Upper lobe of right lung (tissue), 1 donor: ENCODE measurements at regions not wholly inside any gene's neighbourhood (a gene's known extent, or its start where the extent isn't known, plus 50 kb on each side); places are given as distances from the start of the nearest gene placed in this dataset.
"Not testable (repeated sequence)": the region's sequence is repeated elsewhere in the genome, so short reads cannot be mapped to it uniquely, and the experiment has no call there.

Experiments used
- ATAC-seq: fragments of 200-7000 bp; cut with Tn5 transposase; one replicate; pipeline ENCODE4 v1.9.1; 2020; ENCODE audit warnings: mild to moderate bottlenecking, moderate library complexity
- DNase-seq: peaks from one replicate; pipeline ENCODE4 v3.0.0-alpha.2; 2020
- H3K27ac ChIP-seq: fragments of 200-600 bp; one replicate; pipeline ENCODE4 v1.8.0; 2022
- H3K27me3 ChIP-seq: fragments of 200-600 bp; one replicate; pipeline ENCODE4 v1.8.0; 2022; ENCODE audit warnings: mild to moderate bottlenecking
- H3K36me3 ChIP-seq: fragments of 200-600 bp; one replicate; pipeline ENCODE4 v1.8.0; 2022
- H3K4me1 ChIP-seq: fragments of 200-600 bp; one replicate; pipeline ENCODE4 v1.8.0; 2022
- H3K4me3 ChIP-seq: fragments of 200-600 bp; one replicate; pipeline ENCODE4 v1.8.0; 2022; ENCODE audit warnings: mild to moderate bottlenecking
- H3K9me3 ChIP-seq: fragments of 200-600 bp; one replicate; pipeline ENCODE4 v1.8.0; 2022
- intact Hi-C: fragments of 100-400 bp; cut with DNase I; formaldehyde crosslinking; loops from one replicate; pipeline ENCODE4 v1.11.0; 2022
- TF ChIP-seq, protein P1 (sequence below): fragments of 200-600 bp; IDR thresholded peaks from one replicate; pipeline ENCODE4 v1.8.0; 2022; ENCODE audit warnings: antibody characterized with exemption
- donor health status: DM: no; HTN: yes; CAD: no; lungs with severe emphysema.

DNA sequence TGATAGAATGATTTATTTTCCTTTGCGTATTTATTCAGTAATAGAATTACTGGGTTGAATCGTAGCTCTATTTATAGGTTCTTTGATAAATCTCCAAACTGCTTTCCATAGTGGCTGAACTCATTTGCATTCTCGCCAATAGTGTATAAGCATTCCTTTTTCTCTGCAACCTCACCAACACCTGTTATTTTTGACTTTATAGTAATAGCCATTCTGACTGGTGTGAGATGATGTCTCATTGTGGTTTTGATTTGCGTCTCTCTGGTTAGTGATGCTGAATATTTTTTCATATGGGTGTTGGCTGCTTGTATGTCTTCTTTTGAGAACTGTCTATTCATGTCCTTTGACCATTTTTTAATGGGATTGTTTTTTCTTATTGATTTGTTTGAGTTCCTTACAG, 160.7 kb downstream of the MID1IP1 start:
- DNase-seq (no peak), ATAC-seq (no peak)

DNA sequence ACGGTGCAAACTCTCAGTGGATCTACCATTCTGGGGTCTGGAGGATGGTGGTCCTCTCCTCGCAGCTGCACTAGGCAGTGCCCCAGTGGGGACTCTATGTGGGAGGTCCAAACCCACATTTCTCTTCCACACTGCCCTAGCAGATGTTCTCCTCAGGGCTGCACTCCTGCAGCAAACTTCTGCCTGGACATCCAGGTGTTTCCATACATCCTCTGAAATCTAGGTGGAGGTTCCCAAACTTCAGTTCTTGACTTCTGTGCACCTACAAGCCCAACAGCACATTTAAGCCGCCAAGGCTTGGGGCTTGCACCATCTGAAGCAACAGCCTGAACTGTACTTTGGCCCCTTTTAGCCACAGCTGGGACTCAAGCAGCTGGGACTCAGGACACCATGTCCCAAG, 162.0 kb downstream of the MID1IP1 start:
- H3K27ac ChIP-seq, ATAC-seq, H3K4me3 ChIP-seq, H3K4me1 ChIP-seq, H3K27me3 ChIP-seq, intact Hi-C loops, DNase-seq, H3K36me3 ChIP-seq, H3K9me3 ChIP-seq: not testable (repeated sequence)

More for the DNA sequence above, 160.7 kb downstream of the MID1IP1 start:
- Histone ChIP-seq H3K27ac (no peak overlapping the region), H3K27me3 (no peaks in the 10 kb centered on the region), H3K36me3 (no peaks in the 10 kb centered on the region), H3K4me1 (no peaks in the 10 kb centered on the region), H3K9me3 (no peaks in the 10 kb centered on the region), H3K4me3 (no peak overlapping the region)
- TF ChIP-seq, protein P1, sequence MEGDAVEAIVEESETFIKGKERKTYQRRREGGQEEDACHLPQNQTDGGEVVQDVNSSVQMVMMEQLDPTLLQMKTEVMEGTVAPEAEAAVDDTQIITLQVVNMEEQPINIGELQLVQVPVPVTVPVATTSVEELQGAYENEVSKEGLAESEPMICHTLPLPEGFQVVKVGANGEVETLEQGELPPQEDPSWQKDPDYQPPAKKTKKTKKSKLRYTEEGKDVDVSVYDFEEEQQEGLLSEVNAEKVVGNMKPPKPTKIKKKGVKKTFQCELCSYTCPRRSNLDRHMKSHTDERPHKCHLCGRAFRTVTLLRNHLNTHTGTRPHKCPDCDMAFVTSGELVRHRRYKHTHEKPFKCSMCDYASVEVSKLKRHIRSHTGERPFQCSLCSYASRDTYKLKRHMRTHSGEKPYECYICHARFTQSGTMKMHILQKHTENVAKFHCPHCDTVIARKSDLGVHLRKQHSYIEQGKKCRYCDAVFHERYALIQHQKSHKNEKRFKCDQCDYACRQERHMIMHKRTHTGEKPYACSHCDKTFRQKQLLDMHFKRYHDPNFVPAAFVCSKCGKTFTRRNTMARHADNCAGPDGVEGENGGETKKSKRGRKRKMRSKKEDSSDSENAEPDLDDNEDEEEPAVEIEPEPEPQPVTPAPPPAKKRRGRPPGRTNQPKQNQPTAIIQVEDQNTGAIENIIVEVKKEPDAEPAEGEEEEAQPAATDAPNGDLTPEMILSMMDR = no peak
- intact Hi-C loops = no loop called here

DNA sequence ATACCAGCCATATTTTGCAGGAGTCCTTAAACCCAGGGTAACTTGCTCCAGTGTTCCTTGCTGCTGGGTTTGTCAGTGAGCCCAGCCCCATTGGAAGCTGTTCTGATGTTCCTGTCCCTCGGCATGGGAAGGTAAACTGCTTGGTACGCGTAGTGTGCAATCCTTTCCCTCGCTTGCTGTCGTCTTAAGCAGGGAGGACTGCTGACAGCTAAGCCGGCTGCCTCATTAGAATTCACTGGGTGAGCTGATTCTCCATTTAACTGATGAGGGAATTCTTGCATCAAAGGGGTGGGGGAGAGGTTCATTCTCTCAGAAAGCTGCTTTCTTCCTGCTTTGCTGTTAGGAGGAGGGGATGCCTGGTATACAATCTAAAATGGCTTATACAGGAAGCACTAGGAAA, 164.6 kb downstream of the MID1IP1 start:
- H3K27ac ChIP-seq = no peak overlapping the region
- intact Hi-C loops = no loop called here
- no peaks in the 10 kb centered on the region for H3K4me1 ChIP-seq
- no peaks in the 10 kb centered on the region for H3K9me3 ChIP-seq
- DNase-seq (no peak), ATAC-seq (no peak)
- H3K4me3 ChIP-seq = no peak overlapping the region
- TF ChIP-seq, protein P1 = no peak
- no peaks in the 10 kb centered on the region for H3K27me3 ChIP-seq
- no peaks in the 10 kb centered on the region for H3K36me3 ChIP-seq

DNA sequence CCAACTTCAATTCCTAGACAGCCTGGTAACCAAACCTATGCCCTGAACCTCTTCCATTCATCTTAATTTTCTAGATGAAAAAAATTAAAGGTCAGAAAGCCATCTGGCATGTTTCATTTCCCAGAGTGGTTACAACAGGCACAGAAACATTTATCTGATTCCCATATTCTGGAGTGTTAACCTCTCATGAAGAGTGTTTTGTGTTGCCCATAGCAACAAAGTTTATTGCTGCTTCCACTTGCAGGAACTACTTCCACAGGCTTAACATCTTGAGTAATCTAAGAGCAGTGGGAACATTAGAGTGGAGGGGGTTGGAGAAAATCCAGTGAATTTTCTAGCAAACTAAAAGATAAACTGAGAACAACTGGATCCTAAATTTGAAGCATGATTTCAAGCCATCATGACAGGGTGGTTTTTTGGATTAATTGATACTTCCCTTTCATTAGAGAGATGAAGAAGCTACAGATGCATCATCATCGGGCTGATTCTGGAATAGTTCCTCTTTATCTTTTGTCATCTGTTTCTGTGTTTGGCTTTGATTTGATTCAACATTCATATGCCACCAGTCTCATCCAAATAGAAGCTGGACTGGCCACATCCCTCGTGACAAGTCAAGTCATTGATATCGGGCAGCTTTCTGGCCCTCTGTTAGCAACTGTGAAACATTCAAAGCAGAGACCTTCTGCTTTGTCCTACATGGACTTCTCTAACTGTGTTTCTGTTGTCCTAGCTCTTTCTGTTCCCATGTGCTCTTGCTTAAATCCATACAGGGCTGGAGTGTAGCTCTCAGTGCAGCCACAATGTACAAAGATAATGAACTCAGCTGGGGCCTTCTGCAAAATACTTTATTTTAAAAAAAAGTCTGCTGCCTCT, 167.3 kb downstream of the MID1IP1 start:
- Histone ChIP-seq H3K4me1 (no peaks in the 10 kb centered on the region), H3K27me3 (no peaks in the 10 kb centered on the region), H3K4me3 (no peak overlapping the region), H3K9me3 (no peaks in the 10 kb centered on the region), H3K36me3 (no peaks in the 10 kb centered on the region), H3K27ac (no peak overlapping the region)
- ATAC-seq (peak; percentile 53), DNase-seq (no peak)
- TF ChIP-seq, protein P1 = no peak
- intact Hi-C loops = no loop called here

DNA sequence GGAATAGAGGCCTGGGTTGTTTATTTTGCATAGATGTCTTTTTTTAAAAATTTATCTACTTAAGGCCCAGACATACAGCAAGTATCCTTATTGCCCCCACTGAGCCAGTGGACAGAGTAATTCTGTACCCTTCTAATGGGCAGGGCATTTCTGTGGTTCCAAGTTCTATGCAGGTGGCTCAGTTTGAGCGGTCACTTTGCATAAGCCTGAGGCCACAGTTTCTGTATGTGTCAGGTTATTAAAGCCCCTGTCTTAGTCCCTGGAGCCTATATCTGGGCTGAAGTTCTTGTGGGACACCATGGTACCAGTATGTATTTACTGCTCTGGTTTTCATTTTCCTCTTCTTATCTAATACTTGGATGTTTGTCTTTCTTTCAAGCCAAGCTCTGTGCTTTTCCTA, 168.8 kb downstream of the MID1IP1 start:
- Histone ChIP-seq H3K4me3 (no peak overlapping the region), H3K4me1 (no peaks in the 10 kb centered on the region), H3K36me3 (no peaks in the 10 kb centered on the region), H3K27me3 (no peaks in the 10 kb centered on the region), H3K9me3 (no peaks in the 10 kb centered on the region), H3K27ac (no peak overlapping the region)
- DNase-seq = no peak
- TF ChIP-seq, protein P1 = no peak
- ATAC-seq = no peak
- intact Hi-C loops = no loop called here

DNA sequence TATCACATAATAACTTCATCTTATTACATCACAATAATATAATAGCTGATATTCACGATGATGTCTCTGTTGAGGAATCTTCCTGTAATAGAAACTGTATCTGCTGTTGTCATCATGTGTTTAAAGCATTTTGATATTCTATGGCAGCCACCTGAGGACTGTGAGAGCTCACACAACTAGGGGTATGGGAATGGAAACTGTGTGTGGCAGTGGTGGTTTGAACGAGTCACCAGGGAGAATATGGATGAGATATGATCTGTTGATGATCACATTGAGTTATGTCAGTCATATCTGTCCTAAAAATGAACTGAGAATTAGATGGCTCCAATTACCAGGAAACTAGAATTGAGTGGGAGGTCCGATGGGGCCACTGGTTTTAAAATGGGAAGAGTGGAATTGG, 169.6 kb downstream of the MID1IP1 start:
- no peak overlapping the region for H3K27ac ChIP-seq
- intact Hi-C loops = no loop called here
- no peak for DNase-seq
- no peak overlapping the region for H3K4me3 ChIP-seq
- TF ChIP-seq, protein P1 = no peak
- no peaks in the 10 kb centered on the region for H3K4me1 ChIP-seq
- no peaks in the 10 kb centered on the region for H3K36me3 ChIP-seq
- H3K27me3 ChIP-seq = no peaks in the 10 kb centered on the region
- no peaks in the 10 kb centered on the region for H3K9me3 ChIP-seq
- ATAC-seq = no peak
